HCT116 (cell line): ENCODE measurements at regions not wholly inside any gene's neighbourhood (a gene's known extent, or its start where the extent isn't known, plus 50 kb on each side); places are given as distances from the start of the nearest gene placed in this dataset.

Experiments
- ATAC-seq: fragments of 200-7000 bp; cut with Tn5 transposase; 2 replicates; pipeline ENCODE4 v1.9.1; 2020; ENCODE audit warnings: mild to moderate bottlenecking, moderate library complexity
- BruUV-seq: library from RNA; stranded (reverse); fragments of 400-500 nt; replicated peaks from 2 replicates; lab custom pipeline; 2021; lab: Mats Ljungman, UMichigan
- CTCF ChIA-PET: fragments of 300-600 bp; sonication (Branson Sonifier 250); formaldehyde crosslinking; loops from one replicate; lab custom pipeline; 2021; ENCODE audit warnings: antibody characterized with exemption; lab: Charles Lee
- POLR2A ChIA-PET: fragments of 300-600, 350-600 bp; sonication (Branson Sonifier 250); formaldehyde crosslinking; loops from one replicate; lab custom pipeline; 2021; ENCODE audit warnings: antibody characterized with exemption; lab: Charles Lee
- RAD21 ChIA-PET, 2 experiments: fragments of 300-600 bp; sonication (Branson Sonifier 250); formaldehyde crosslinking; loops; one replicate each; lab custom pipeline; 2023; ENCODE audit warnings: low total read pairs in 2 of 2; ENCODE audit not compliant: uncharacterized antibody in 2 of 2, unreplicated experiment in 2 of 2, low non-redundant PET in 1 of 2; lab: Charles Lee
- DNase-seq: peaks from one replicate; pipeline ENCODE4 v3.0.0-alpha.2; 2010; ENCODE audit warnings: low read depth, low spot score
- H2AFZ ChIP-seq: fragments of 200-600 bp; shearing (Covaris generic), sonication (generic); 2 replicates; pipeline ENCODE4 v1.6.1; 2017; ENCODE audit warnings: low read depth, mixed run types, mixed read lengths, antibody characterized with exemption, low read length; ENCODE audit not compliant: poor library complexity, severe bottlenecking
- H3K27ac ChIP-seq: 2 replicates; pipeline ENCODE4 v1.5.1; 2012; ENCODE audit warnings: low read depth, low read length
- H3K27me3 ChIP-seq: fragments of 200-600 bp; sonication (generic); 2 replicates; pipeline ENCODE4 v1.6.1; 2016; ENCODE audit warnings: mixed run types, low read length, mixed read lengths; ENCODE audit not compliant: insufficient read depth
- H3K36me3 ChIP-seq, 2 experiments: fragments of 200-500 bp in 1 of 2; fragments of 200-600 bp in 1 of 2; sonication (Bioruptor generic) in 1 of 2; sonication (generic) in 1 of 2; 2 replicates each; pipeline versions ENCODE4 v1.5.1 to v1.6.1; 2014 to 2016; ENCODE audit warnings: low read length in 2 of 2, inconsistent platforms in 1 of 2, mixed read lengths in 1 of 2, mixed run types in 1 of 2; ENCODE audit not compliant: insufficient read depth in 2 of 2, control insufficient read depth in 1 of 2
- H3K4me1 ChIP-seq, 2 experiments: fragments of 200-600 bp in 1 of 2; sonication (generic) in 1 of 2; 2 replicates each; pipeline versions ENCODE4 v1.5.1 to v1.6.1; 2012 to 2017; ENCODE audit warnings: low read length in 2 of 2, inconsistent platforms in 1 of 2, mild to moderate bottlenecking in 1 of 2, mixed read lengths in 1 of 2, mixed run types in 1 of 2, moderate library complexity in 1 of 2; ENCODE audit not compliant: insufficient read depth in 2 of 2, control insufficient read depth in 1 of 2
- H3K4me2 ChIP-seq: fragments of 200-600 bp; sonication (generic); 2 replicates; pipeline ENCODE4 v1.6.1; 2017; ENCODE audit warnings: mixed run types, low read length, mixed read lengths
- H3K4me3 ChIP-seq, 2 experiments: fragments of 200-600 bp in 1 of 2; sonication (generic) in 1 of 2; replicated peaks in 1 of 2; 2 replicates each; pipeline ENCODE4 v1.5.1; 2011 to 2016; ENCODE audit warnings: low read length in 2 of 2, control low read depth in 1 of 2, low read depth in 1 of 2, mild to moderate bottlenecking in 1 of 2, mixed read lengths in 1 of 2, mixed run types in 1 of 2
- H3K79me2 ChIP-seq: fragments of 200-600 bp; sonication (generic); 2 replicates; pipeline ENCODE4 v1.6.1; 2017; ENCODE audit warnings: mild to moderate bottlenecking, mixed run types, low read length, moderate library complexity, mixed read lengths; ENCODE audit not compliant: insufficient read depth
- H3K9ac ChIP-seq: fragments of 200-600 bp; sonication (generic); 2 replicates; pipeline ENCODE4 v1.6.1; 2016; ENCODE audit warnings: low read length, mixed read lengths
- H3K9me2 ChIP-seq: fragments of 200-600 bp; sonication (generic), shearing (Covaris generic); 2 replicates; pipeline ENCODE4 v1.6.1; 2017; ENCODE audit warnings: mixed run types, mild to moderate bottlenecking, moderate library complexity; ENCODE audit not compliant: insufficient read depth
- H3K9me3 ChIP-seq, 2 experiments: fragments of 200-500 bp in 1 of 2; fragments of 200-600 bp in 1 of 2; sonication (Bioruptor generic) in 1 of 2; sonication (generic) in 1 of 2; 2 replicates each; pipeline ENCODE4 v1.6.1; 2014 to 2017; ENCODE audit warnings: low read length in 2 of 2, mixed read lengths in 2 of 2, inconsistent platforms in 1 of 2, low read depth in 1 of 2, mild to moderate bottlenecking in 1 of 2, mixed run types in 1 of 2, moderate library complexity in 1 of 2; ENCODE audit not compliant: control insufficient read depth in 1 of 2, insufficient read depth in 1 of 2
- H4K20me1 ChIP-seq: fragments of 200-600 bp; sonication (generic), shearing (Covaris generic); 2 replicates; pipeline ENCODE4 v1.6.1; 2017; ENCODE audit warnings: mixed run types, mild to moderate bottlenecking, moderate library complexity; ENCODE audit not compliant: insufficient read depth
- CBX3 ChIP-seq: IDR thresholded peaks from 2 replicates; pipeline ENCODE4 v1.6.1; 2012; ENCODE audit warnings: low read depth
- CEBPB ChIP-seq: IDR thresholded peaks from 2 replicates; pipeline ENCODE4 v1.6.1; 2012; ENCODE audit warnings: low read depth
- EGR1 ChIP-seq: IDR thresholded peaks from 2 replicates; pipeline ENCODE4 v1.6.1; 2012; ENCODE audit warnings: low read depth
- ELF1 ChIP-seq: IDR thresholded peaks from 2 replicates; pipeline ENCODE4 v1.6.1; 2012; ENCODE audit warnings: low read depth, borderline replicate concordance
- EZH2 ChIP-seq: fragments of 200-600 bp; sonication (generic); IDR thresholded peaks from 2 replicates; pipeline ENCODE4 v1.6.1; 2017; ENCODE audit warnings: antibody characterized with exemption, mixed run types
- EZH2phosphoT487 ChIP-seq: fragments of 200-600 bp; IDR thresholded peaks from 2 replicates; pipeline ENCODE4 v1.6.1; 2018; ENCODE audit warnings: antibody characterized with exemption, borderline replicate concordance
- FOSL1 ChIP-seq: IDR thresholded peaks from 2 replicates; pipeline ENCODE4 v1.6.1; 2012; ENCODE audit warnings: low read depth
- JUND ChIP-seq: IDR thresholded peaks from 2 replicates; pipeline ENCODE4 v1.6.1; 2012
- POLR2AphosphoS5 ChIP-seq: IDR thresholded peaks from 2 replicates; pipeline ENCODE4 v1.6.1; 2011; ENCODE audit warnings: mild to moderate bottlenecking, low read depth, low read length, moderate library complexity
- RAD21 ChIP-seq: IDR thresholded peaks from 2 replicates; pipeline ENCODE4 v1.6.1; 2012; ENCODE audit warnings: low read depth, mild to moderate bottlenecking
- SP1 ChIP-seq: IDR thresholded peaks from 2 replicates; pipeline ENCODE4 v1.6.1; 2012; ENCODE audit warnings: low read depth
- SRF ChIP-seq: IDR thresholded peaks from 2 replicates; pipeline ENCODE4 v1.6.1; 2012; ENCODE audit warnings: low read depth
- YY1 ChIP-seq: IDR thresholded peaks from 2 replicates; pipeline ENCODE4 v1.6.1; 2011; ENCODE audit warnings: low read length, low read depth, moderate library complexity, mild to moderate bottlenecking; ENCODE audit not compliant: insufficient replicate concordance; ENCODE audit errors: extremely low read depth
- ZBTB33 ChIP-seq: IDR thresholded peaks from 2 replicates; pipeline ENCODE4 v1.6.1; 2011; ENCODE audit warnings: mild to moderate bottlenecking, low read length, moderate library complexity; ENCODE audit not compliant: insufficient replicate concordance; ENCODE audit errors: extremely low read depth
- ZFX ChIP-seq: fragments of 450-650 bp; IDR thresholded peaks from 2 replicates; pipeline ENCODE4 v1.6.1; 2017
- ZNF274 ChIP-seq: fragments of 200-500 bp; sonication (Bioruptor generic); IDR thresholded peaks from 2 replicates; pipeline ENCODE4 v1.6.1; 2014; ENCODE audit warnings: mild to moderate bottlenecking, low read depth, low read length, inconsistent platforms
- intact Hi-C: fragments of 100-400 bp; cut with micrococcal nuclease; formaldehyde crosslinking; loops from 2 replicates; pipeline ENCODE4 v1.10.0; 2022
- TF ChIP-seq, protein P1 (sequence below), 3 experiments: fragments of 200-600 bp in 1 of 3; sonication (generic) in 1 of 3; IDR thresholded peaks in 2 of 3; conservative IDR thresholded peaks in 1 of 3; 2 replicates each; pipeline ENCODE4 v1.5.1; 2012 to 2017; ENCODE audit warnings: low read depth in 2 of 3, low read length in 2 of 3, antibody characterized with exemption in 1 of 3, borderline replicate concordance in 1 of 3, control low read depth in 1 of 3, mild to moderate bottlenecking in 1 of 3, mixed read lengths in 1 of 3, mixed run types in 1 of 3, moderate library complexity in 1 of 3; ENCODE audit not compliant: insufficient read depth in 1 of 3
- TF ChIP-seq, protein P2 (sequence below): IDR thresholded peaks from 2 replicates; pipeline ENCODE4 v1.6.1; 2012
- TF ChIP-seq, protein P3 (sequence below): IDR thresholded peaks from 2 replicates; pipeline ENCODE4 v1.6.1; 2012; ENCODE audit warnings: low read depth

- no peak overlapping the region for H3K27ac ChIP-seq
- H3K9me3 ChIP-seq = no peaks in the 10 kb centered on the region
- H3K27me3 ChIP-seq = no peaks in the 10 kb centered on the region
- intact Hi-C loops = no loop called here
- ChIA-PET POLR2A (no interaction called here), RAD21 (no interaction called here), CTCF (no interaction called here)
- H3K4me2 ChIP-seq = no peak overlapping the region
- H4K20me1 ChIP-seq = no peaks in the 10 kb centered on the region
- H2AFZ ChIP-seq = no peak overlapping the region
- TF ChIP-seq POLR2AphosphoS5 (no peak), SP1 (no peak), FOSL1 (no peak), ZNF274 (no peak), RAD21 (no peak), YY1 (no peak), CBX3 (no peak), ELF1 (no peak), SRF (no peak), EZH2phosphoT487 (no peak), EGR1 (no peak), EZH2 (no peak), ZBTB33 (no peak), ZFX (no peak), CEBPB (no peak), JUND (no peak)
- TF ChIP-seq, protein P1, sequence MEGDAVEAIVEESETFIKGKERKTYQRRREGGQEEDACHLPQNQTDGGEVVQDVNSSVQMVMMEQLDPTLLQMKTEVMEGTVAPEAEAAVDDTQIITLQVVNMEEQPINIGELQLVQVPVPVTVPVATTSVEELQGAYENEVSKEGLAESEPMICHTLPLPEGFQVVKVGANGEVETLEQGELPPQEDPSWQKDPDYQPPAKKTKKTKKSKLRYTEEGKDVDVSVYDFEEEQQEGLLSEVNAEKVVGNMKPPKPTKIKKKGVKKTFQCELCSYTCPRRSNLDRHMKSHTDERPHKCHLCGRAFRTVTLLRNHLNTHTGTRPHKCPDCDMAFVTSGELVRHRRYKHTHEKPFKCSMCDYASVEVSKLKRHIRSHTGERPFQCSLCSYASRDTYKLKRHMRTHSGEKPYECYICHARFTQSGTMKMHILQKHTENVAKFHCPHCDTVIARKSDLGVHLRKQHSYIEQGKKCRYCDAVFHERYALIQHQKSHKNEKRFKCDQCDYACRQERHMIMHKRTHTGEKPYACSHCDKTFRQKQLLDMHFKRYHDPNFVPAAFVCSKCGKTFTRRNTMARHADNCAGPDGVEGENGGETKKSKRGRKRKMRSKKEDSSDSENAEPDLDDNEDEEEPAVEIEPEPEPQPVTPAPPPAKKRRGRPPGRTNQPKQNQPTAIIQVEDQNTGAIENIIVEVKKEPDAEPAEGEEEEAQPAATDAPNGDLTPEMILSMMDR (IDR thresholded peaks at IDR 0.05 in 2 of 3, conservative IDR thresholded peaks at IDR 0.05 in 1 of 3; ENCODE audit: borderline replicate concordance in 1 of 3, insufficient read depth in 1 of 3, low read depth in 2 of 3, low read length in 2 of 3) = no peak
- TF ChIP-seq, protein P2, sequence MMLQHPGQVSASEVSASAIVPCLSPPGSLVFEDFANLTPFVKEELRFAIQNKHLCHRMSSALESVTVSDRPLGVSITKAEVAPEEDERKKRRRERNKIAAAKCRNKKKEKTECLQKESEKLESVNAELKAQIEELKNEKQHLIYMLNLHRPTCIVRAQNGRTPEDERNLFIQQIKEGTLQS = no peak
- TF ChIP-seq, protein P3, sequence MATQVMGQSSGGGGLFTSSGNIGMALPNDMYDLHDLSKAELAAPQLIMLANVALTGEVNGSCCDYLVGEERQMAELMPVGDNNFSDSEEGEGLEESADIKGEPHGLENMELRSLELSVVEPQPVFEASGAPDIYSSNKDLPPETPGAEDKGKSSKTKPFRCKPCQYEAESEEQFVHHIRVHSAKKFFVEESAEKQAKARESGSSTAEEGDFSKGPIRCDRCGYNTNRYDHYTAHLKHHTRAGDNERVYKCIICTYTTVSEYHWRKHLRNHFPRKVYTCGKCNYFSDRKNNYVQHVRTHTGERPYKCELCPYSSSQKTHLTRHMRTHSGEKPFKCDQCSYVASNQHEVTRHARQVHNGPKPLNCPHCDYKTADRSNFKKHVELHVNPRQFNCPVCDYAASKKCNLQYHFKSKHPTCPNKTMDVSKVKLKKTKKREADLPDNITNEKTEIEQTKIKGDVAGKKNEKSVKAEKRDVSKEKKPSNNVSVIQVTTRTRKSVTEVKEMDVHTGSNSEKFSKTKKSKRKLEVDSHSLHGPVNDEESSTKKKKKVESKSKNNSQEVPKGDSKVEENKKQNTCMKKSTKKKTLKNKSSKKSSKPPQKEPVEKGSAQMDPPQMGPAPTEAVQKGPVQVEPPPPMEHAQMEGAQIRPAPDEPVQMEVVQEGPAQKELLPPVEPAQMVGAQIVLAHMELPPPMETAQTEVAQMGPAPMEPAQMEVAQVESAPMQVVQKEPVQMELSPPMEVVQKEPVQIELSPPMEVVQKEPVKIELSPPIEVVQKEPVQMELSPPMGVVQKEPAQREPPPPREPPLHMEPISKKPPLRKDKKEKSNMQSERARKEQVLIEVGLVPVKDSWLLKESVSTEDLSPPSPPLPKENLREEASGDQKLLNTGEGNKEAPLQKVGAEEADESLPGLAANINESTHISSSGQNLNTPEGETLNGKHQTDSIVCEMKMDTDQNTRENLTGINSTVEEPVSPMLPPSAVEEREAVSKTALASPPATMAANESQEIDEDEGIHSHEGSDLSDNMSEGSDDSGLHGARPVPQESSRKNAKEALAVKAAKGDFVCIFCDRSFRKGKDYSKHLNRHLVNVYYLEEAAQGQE = no peak
- H3K9me2 ChIP-seq = no peaks in the 10 kb centered on the region
- no peaks in the 10 kb centered on the region for H3K4me1 ChIP-seq
- H3K36me3 ChIP-seq = no peaks in the 10 kb centered on the region
- no peak overlapping the region for H3K4me3 ChIP-seq
- H3K79me2 ChIP-seq = no peaks in the 10 kb centered on the region
- no TSS peak for BruUV-seq
- H3K9ac ChIP-seq = no peak overlapping the region
- ATAC-seq (no peak), DNase-seq (no peak)
Measured at GRCh38 chr7:81526971-81527370, 242.9 kb downstream of the HGF start.
